IPS DF 19.7 (cell line): ENCODE measurements at regions not wholly inside any gene's neighbourhood (a gene's known extent, or its start where the extent isn't known, plus 50 kb on each side); places are given as distances from the start of the nearest gene placed in this dataset.
"Not testable (repeated sequence)": the region's sequence is repeated elsewhere in the genome, so short reads cannot be mapped to it uniquely, and the experiment has no call there.

Experiments
- DNase-seq: peaks from one replicate; pipeline ENCODE4 v3.0.0-alpha.2; 2013; ENCODE audit warnings: low read depth, low spot score

GRCh38 chr1:229857585-229857984, 209.5 kb upstream of the GALNT2 start:
- DNase-seq: no peak

- no peak for DNase-seq
Measured at GRCh38 chr1:229859026-229859425, 208.0 kb upstream of the GALNT2 start.

- no peak for DNase-seq
Measured at GRCh38 chr1:229860926-229861325, 206.1 kb upstream of the GALNT2 start.

- no peak for DNase-seq
Measured at GRCh38 chr1:229862017-229862774, 204.8 kb upstream of the GALNT2 start.

- no peak for DNase-seq
Measured at GRCh38 chr1:229863651-229864545, 203.1 kb upstream of the GALNT2 start.

- no peak for DNase-seq
Measured at GRCh38 chr1:229864686-229865230, 202.3 kb upstream of the GALNT2 start.

- not testable (repeated sequence) for DNase-seq
Measured at GRCh38 chr1:229865321-229865720, 201.7 kb upstream of the GALNT2 start.

GRCh38 chr1:229867726-229868125, 199.3 kb upstream of the GALNT2 start:
- DNase-seq: no peak

GRCh38 chr1:229869240-229869639, 197.8 kb upstream of the GALNT2 start:
- no peak for DNase-seq

- DNase-seq: no peak
Measured at GRCh38 chr1:229869687-229870086, 197.4 kb upstream of the GALNT2 start.

GRCh38 chr1:229870381-229870780, 196.7 kb upstream of the GALNT2 start:
- DNase-seq: no peak

GRCh38 chr1:229871078-229871676, 195.9 kb upstream of the GALNT2 start:
- no peak for DNase-seq

- no peak for DNase-seq
Measured at GRCh38 chr1:229874136-229874535, 192.9 kb upstream of the GALNT2 start.

- DNase-seq: no peak
Measured at GRCh38 chr1:229874609-229875008, 192.4 kb upstream of the GALNT2 start.

GRCh38 chr1:229875086-229875485, 192.0 kb upstream of the GALNT2 start:
- no peak for DNase-seq

GRCh38 chr1:229879746-229880145, 187.3 kb upstream of the GALNT2 start:
- no peak for DNase-seq

GRCh38 chr1:229880271-229881170, 186.5 kb upstream of the GALNT2 start:
- no peak for DNase-seq

GRCh38 chr1:229882621-229883020, 184.4 kb upstream of the GALNT2 start:
- DNase-seq: no peak

GRCh38 chr1:229883504-229884200, 183.4 kb upstream of the GALNT2 start:
- no peak for DNase-seq

- DNase-seq: no peak
Measured at GRCh38 chr1:229884765-229885164, 182.3 kb upstream of the GALNT2 start.
